HK-2 (cell line): ENCODE measurements at regions not wholly inside any gene's neighbourhood (a gene's known extent, or its start where the extent isn't known, plus 50 kb on each side); places are given as distances from the start of the nearest gene placed in this dataset.

Source experiments
- DNase-seq: peaks from one replicate; pipeline ENCODE4 v3.0.0-alpha.2; 2018; ENCODE audit not compliant: unreplicated experiment

GRCh38 chr4:108272561-108272960, 103.8 kb upstream of the LEF1 start:
- no peak for DNase-seq

- DNase-seq, result no peak
These were observed 103.3 kb upstream of the LEF1 start for GRCh38 chr4:108272046-108272445.

GRCh38 chr4:108270466-108271450, 102.0 kb upstream of the LEF1 start:
- DNase-seq, result peak; percentile 23

- DNase-seq, result no peak
These were observed 96.0 kb upstream of the LEF1 start for GRCh38 chr4:108264693-108265092.

- DNase-seq, result no peak
These were observed 94.3 kb upstream of the LEF1 start for GRCh38 chr4:108263057-108263456.

- no peak for DNase-seq
These were observed 92.3 kb upstream of the LEF1 start for GRCh38 chr4:108261026-108261425.

GRCh38 chr4:108256538-108256937, 87.8 kb upstream of the LEF1 start:
- no peak for DNase-seq

GRCh38 chr4:108255203-108255747, 86.5 kb upstream of the LEF1 start:
- DNase-seq, result no peak

- DNase-seq, result no peak
These were observed 80.7 kb upstream of the LEF1 start for GRCh38 chr4:108249397-108249796.

GRCh38 chr4:108247387-108248049, 78.8 kb upstream of the LEF1 start:
- peak; percentile 9 for DNase-seq

- DNase-seq, result no peak
These were observed 75.9 kb upstream of the LEF1 start for GRCh38 chr4:108244606-108245005.

- DNase-seq, result no peak
These were observed 71.6 kb upstream of the LEF1 start for GRCh38 chr4:108240366-108240765.

- DNase-seq, result no peak
These were observed 69.0 kb upstream of the LEF1 start for GRCh38 chr4:108237693-108238092.

- no peak for DNase-seq
These were observed 67.5 kb upstream of the LEF1 start for GRCh38 chr4:108236264-108236663.

- no peak for DNase-seq
These were observed 59.2 kb upstream of the LEF1 start for GRCh38 chr4:108227923-108228322.

- DNase-seq, result no peak
These were observed 55.9 kb upstream of the LEF1 start for GRCh38 chr4:108224611-108225053.

- no peak for DNase-seq
These were observed 54.6 kb upstream of the LEF1 start for GRCh38 chr4:108223313-108223712.

- DNase-seq, result no peak
These were observed 51.3 kb upstream of the LEF1 start for GRCh38 chr4:108219998-108220397.
